ENCODE measurements at regions not wholly inside any gene's neighbourhood (a gene's known extent, or its start where the extent isn't known, plus 50 kb on each side); places are given as distances from the start of the nearest gene placed in this dataset.

DNA sequence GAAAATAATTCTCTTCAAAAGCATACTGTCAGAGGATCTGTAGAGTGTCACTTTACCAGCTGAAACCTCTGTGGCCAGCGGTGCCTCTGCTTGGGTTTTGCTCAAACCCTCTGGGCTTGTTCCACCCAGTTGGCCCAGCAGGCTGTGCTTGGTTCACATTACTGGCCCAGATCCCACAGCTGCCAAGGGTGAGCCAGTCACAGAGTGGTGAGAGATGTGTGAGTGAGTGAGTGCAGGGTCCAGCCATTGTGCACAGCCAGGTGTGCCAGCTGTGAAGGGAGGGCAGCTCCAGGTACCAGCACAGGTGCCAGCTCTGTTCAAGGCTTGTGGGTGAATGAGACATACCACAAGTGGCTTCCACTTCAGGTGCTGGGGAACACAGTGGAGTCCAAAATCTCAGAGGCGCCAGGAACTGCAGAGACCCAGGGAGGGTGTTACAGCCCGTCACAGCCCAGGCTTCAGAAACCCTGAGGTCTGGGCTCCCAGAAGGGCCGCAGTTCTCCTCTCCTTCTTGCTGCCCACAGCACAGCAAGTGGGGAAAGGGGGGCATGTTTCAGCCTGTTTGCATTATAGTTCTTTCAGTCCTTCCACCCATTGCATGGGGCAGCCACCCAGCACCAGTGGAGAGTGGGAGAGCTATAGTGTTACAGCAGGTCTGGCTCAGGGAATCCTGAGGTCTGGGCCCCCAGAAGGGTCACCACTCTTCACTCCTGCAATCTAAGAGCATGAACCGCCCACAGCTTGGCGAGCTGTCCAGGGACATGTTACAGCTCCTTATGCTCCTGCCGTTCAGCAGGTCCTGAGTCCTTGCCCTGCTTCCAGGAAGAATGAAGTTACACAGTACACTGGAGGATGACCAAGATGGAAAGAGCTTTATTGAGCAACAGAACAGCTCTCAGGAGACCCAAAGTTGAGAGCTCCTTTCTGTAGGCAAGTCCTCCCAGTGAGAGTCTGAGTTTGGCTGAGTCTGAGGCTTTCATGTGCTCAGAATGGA is 931.7 kb upstream of the SORCS1 start:
- DNase-seq (peak in 1 of 3 donors; percentile 23), ATAC-seq (no peak)
- no peaks in the 10 kb centered on the region for H3K4me1 ChIP-seq (ENCODE audit: low read depth)
- H3K36me3 ChIP-seq (ENCODE audit: low read depth): no peaks in the 10 kb centered on the region
- H3K9me3 ChIP-seq: no peaks in the 10 kb centered on the region
- no peak overlapping the region for H3K4me3 ChIP-seq
- intact Hi-C loops (cut with DNase I, micrococcal nuclease): no loop called here
- TF ChIP-seq, protein P1, sequence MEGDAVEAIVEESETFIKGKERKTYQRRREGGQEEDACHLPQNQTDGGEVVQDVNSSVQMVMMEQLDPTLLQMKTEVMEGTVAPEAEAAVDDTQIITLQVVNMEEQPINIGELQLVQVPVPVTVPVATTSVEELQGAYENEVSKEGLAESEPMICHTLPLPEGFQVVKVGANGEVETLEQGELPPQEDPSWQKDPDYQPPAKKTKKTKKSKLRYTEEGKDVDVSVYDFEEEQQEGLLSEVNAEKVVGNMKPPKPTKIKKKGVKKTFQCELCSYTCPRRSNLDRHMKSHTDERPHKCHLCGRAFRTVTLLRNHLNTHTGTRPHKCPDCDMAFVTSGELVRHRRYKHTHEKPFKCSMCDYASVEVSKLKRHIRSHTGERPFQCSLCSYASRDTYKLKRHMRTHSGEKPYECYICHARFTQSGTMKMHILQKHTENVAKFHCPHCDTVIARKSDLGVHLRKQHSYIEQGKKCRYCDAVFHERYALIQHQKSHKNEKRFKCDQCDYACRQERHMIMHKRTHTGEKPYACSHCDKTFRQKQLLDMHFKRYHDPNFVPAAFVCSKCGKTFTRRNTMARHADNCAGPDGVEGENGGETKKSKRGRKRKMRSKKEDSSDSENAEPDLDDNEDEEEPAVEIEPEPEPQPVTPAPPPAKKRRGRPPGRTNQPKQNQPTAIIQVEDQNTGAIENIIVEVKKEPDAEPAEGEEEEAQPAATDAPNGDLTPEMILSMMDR (IDR thresholded peaks at IDR 0.05): no peak

DNA sequence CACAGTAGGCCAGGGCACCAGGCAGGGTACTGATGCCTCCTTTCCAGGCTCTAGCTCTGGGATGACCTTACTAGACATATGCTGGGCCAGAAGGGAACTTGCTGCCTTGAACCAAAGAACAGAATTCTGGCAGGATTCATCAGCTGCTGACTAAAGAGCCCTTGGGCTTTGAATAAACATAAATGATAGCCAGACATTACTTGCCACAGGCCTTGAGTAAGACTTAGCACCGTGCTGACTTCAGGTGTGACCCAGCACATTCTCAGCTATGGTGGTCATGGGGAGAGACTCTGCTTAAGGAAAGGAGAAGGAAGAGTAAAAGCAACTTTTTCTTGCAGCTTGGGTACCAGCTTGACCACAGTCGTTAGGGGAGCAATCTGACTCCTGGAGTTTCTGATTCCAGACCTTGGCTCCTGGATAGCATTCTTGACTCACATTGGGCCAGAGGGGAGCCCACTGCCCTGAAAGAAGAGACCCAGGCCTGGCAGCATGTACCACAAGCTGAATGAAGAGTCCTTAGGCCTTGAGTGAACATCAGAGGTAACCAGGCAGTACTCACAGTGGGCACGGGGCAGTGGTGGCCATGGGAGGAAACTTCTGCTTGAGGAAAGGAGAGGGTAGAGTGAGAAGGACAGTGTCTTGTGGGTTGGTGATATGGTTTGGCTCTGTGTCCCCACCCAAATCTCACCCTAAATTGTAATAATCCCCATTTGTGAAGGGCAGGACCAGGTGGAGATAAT is 926.1 kb upstream of the SORCS1 start:
- H3K36me3 ChIP-seq (ENCODE audit: low read depth): no peaks in the 10 kb centered on the region
- TF ChIP-seq, protein P1 (IDR thresholded peaks at IDR 0.05): no peak
- intact Hi-C loops (cut with DNase I, micrococcal nuclease): no loop called here
- H3K4me3 ChIP-seq: no peak overlapping the region
- DNase-seq (no peak), ATAC-seq (no peak)
- no peaks in the 10 kb centered on the region for H3K4me1 ChIP-seq (ENCODE audit: low read depth)
- no peaks in the 10 kb centered on the region for H3K9me3 ChIP-seq

DNA sequence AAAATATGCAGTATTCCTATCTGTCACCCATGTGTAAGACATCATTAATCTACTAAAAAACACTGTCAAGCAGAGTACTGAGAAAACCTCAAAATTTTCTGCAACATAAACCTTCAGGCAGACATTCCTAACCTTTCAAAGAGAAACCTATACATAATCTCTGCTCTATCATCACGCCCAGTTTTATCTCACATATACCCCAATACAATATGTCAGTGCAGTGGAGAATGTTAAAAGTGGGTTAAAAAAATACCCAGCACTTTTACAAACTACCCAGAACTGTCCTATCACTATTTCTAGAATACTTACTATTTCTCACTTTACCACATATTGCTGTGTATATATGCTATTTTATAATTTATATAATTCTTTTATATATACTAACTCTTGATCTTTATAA is 922.0 kb upstream of the SORCS1 start:
- Histone ChIP-seq H3K9me3 (no peaks in the 10 kb centered on the region), H3K36me3 (ENCODE audit: low read depth) (no peaks in the 10 kb centered on the region), H3K4me3 (no peak overlapping the region), H3K4me1 (ENCODE audit: low read depth) (no peaks in the 10 kb centered on the region)
- ATAC-seq: no peak
- no peak for DNase-seq
- intact Hi-C loops (cut with DNase I, micrococcal nuclease): no loop called here
- TF ChIP-seq, protein P1 (IDR thresholded peaks at IDR 0.05): no peak

DNA sequence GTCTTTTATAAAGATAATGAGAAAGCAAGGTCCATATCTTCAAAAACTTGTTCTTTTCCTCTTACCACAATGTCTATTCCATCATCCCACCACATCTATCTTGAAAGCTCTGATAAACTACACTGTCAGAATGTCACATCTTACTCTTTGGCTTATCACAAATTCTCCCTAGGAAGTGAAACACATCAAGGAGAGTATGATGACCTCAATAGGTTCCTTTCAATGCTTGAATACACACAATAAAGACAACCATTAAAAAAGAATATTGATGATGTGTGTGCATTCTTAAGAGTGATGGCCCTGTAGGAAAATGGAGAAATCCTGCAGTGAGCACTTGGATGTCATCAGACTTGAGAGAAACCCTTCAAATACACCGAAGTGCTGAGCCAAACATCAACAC is 918.1 kb upstream of the SORCS1 start:
- H3K36me3 ChIP-seq (ENCODE audit: low read depth): no peaks in the 10 kb centered on the region
- H3K4me3 ChIP-seq: no peak overlapping the region
- DNase-seq: no peak
- TF ChIP-seq, protein P1 (IDR thresholded peaks at IDR 0.05): no peak
- no peaks in the 10 kb centered on the region for H3K4me1 ChIP-seq (ENCODE audit: low read depth)
- ATAC-seq: no peak
- intact Hi-C loops (cut with DNase I, micrococcal nuclease): no loop called here
- H3K9me3 ChIP-seq: no peaks in the 10 kb centered on the region

DNA sequence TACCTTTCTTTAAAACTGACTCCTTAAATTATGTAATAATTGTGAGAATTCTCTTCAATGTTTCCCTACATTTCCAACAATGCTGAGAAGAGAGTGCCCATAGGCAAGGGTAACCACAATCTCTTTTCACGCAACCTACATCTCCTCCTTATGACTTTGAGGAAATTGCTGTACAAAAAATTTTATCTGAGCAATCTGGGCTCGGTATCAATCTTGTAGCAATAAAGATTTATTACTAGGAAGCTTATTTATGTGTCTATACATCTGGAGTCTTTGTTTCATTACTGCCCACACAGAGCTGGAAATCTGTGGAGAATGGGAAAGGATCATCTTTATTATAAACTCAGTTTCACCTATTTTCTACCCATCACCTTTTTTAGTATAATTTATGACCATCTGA is 913.8 kb upstream of the SORCS1 start:
- Histone ChIP-seq H3K36me3 (ENCODE audit: low read depth) (no peaks in the 10 kb centered on the region), H3K9me3 (no peaks in the 10 kb centered on the region), H3K4me3 (no peak overlapping the region), H3K4me1 (ENCODE audit: low read depth) (no peaks in the 10 kb centered on the region)
- no peak for DNase-seq
- peak; percentile 85 for ATAC-seq
- TF ChIP-seq, protein P1 (IDR thresholded peaks at IDR 0.05): no peak
- intact Hi-C loops (cut with DNase I, micrococcal nuclease): no loop called here

Data from mucosa of descending colon (tissue), 3 donors.